ENCODE measurements at regions not wholly inside any gene's neighbourhood (a gene's known extent, or its start where the extent isn't known, plus 50 kb on each side); places are given as distances from the start of the nearest gene placed in this dataset.
"Not testable (repeated sequence)": the region's sequence is repeated elsewhere in the genome, so short reads cannot be mapped to it uniquely, and the experiment has no call there.

DNA sequence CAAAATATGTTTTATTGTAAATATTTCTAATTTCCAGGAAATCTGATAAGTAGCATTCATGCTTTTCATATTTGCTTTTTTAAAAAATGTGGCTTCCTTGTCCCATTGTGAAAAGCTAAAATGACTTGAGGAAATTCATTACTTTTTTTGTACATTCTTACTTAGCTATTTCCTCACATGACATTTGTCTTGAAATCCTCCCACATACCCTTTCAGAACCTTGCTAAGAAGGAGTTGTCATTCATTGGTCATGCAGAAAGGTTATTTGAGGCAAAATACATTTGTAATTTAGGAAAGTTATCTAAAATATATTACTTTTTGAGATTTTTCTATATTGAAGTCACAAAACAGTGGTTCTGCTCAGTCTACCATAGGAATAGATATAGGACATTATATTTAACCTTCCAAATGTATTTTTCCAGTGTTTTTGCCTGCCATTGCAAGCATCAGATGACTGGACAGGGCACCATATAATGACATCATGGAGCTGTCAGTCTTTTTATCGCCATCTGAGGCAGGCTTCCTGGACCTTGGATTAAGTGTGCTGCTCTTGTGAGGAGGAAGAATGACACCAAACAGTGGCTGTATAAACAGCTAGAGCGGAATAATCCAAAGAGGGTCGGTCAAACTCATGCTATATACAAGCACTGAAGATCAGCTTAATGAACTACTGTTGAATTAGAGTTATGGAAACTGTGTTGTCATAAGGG lies 109.4 kb upstream of the HCRTR2 start:
- no peak for DNase-seq

GRCh38 chr6:55069132-55069781 lies 105.1 kb upstream of the HCRTR2 start:
- DNase-seq: no peak

- DNase-seq: no peak
Observed at GRCh38 chr6:55082021-55082420, 92.3 kb upstream of the HCRTR2 start.

DNA sequence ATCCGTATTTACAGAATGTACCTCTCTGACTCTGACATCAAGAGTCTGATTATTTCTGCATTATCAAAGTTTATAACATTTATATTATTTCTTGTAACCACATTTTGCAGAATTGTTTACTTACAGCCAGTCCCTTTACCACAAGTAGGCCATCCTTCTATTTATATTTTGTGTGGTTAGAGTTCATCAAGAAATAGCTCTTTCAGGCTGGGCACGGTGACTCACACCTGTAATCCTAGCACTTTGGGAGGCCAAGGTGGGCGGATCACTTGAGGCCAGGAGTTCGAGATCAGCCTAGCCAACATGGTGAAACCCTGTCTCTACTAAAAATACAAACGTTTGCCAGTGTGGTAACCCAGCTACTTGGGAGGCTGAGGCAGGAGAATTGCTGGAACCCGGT lies 86.3 kb upstream of the HCRTR2 start:
- DNase-seq: not testable (repeated sequence)

- no peak for DNase-seq
Observed at GRCh38 chr6:55088902-55089301, 85.4 kb upstream of the HCRTR2 start.

- DNase-seq: no peak
Observed at GRCh38 chr6:55089325-55089724, 85.0 kb upstream of the HCRTR2 start.

- DNase-seq: peak; percentile 90
Observed at GRCh38 chr6:55100686-55101085, 73.6 kb upstream of the HCRTR2 start.

DNA sequence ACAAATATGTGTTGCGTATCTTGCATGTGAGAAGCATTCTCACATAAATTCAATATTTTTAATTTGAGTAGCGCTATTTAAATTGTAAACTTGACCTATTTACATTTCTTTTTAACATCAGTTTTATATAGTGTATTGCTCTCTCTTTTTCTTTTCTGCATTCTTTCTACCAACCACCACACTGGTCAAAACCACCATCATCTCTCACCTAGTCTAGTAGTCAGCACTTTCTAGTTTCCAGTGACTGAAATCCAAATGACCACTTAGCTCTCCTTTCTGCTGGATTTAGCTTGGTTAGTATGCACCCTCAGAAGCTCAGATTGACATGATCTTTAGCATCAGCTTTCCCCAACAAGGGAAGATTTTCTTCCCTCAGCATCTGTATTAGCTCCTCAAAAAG lies 73.2 kb upstream of the HCRTR2 start:
- peak; percentile 34 for DNase-seq

DNA sequence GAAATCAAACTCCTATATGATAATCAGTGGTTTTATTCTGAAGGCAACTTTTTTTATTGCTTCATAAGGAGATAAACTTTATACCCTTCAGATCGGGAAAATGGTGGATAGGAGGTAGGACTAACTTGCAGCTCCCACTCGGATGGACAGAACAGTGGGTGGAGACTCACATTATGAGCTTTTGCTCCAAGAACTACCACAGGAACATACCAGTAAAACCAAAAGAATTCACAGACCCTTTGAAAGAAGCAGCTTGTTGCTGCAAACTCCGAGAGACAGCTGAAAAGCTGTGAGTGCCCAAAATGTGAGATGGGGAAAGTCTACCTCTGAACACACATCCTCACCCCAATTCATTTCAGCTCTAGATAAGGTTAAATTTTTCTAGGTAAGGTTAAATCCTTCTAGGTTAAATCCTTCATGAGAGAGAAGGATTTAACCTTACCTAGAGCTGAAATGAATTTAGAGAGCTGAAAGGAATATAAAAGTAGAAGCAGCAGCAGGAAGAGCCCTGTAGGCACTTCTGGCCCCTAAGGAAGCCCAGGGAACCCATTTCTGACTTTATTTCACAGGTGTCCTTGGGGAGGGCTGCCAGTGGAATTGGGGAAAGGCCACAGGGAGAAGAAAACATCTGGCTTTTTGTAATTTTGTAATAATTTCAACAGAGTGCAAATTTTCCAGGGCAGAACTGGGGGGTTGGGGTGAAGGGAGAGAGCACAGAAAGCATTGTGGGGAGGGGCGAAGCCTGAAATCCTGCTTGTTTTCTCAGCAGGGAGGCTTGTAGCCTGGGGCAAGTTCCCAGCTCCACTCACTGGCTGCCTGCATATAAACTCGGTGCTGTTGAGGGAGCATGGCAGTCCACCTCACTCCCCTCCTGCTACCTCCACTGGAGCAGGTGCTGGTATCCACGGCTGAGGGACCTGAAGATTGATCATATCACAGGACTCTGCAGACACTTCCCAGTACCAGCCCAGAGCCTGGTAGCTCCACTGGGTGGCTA lies 65.9 kb upstream of the HCRTR2 start:
- DNase-seq: no peak

DNA sequence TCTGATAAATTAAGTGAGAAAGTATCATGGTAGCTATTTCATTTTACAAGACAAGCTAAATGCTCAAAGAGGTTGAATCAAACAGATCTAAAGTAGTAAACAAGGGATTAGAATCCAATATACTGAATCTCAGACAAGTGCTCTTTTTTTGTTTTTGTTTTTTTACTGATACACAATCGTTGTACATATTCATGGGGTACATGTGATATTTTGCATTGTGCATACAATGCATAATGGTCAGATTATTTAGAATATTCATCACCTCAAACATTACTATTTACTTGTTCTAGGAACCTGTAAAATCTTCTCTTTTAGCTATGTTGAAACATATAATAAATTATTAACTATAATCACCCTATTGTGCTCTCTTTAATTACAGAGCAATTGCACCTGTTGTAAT lies 57.0 kb upstream of the HCRTR2 start:
- DNase-seq: no peak

- DNase-seq: not testable (repeated sequence)
Observed at GRCh38 chr6:55124241-55124640, 50.1 kb upstream of the HCRTR2 start.

Measured in DMS79 (cell line).